ENCODE measurements at regions not wholly inside any gene's neighbourhood (a gene's known extent, or its start where the extent isn't known, plus 50 kb on each side); places are given as distances from the start of the nearest gene placed in this dataset.
"Not testable (repeated sequence)": the region's sequence is repeated elsewhere in the genome, so short reads cannot be mapped to it uniquely, and the experiment has no call there.

GRCh38 chr1:95911739-95912138 is 677.7 kb downstream of the RWDD3 start:
- POLR2A ChIA-PET; H3K4me1 ChIP-seq (ENCODE audit: control insufficient read depth in 1 of 2, insufficient read depth in 2 of 2, low read depth in 1 of 2, low read length in 1 of 2); H3K79me2 ChIP-seq (ENCODE audit: insufficient read depth); H3K27ac ChIP-seq (ENCODE audit: low read depth in 2 of 2, low read length in 1 of 2); DNase-seq; CTCF ChIA-PET; H4K20me1 ChIP-seq (ENCODE audit: insufficient read depth); H3K9ac ChIP-seq; H3K4me2 ChIP-seq; H2AFZ ChIP-seq (ENCODE audit: low read depth); H3F3A ChIP-seq (replicated peaks; ENCODE audit: insufficient read depth); H3K9me3 ChIP-seq; H3K27me3 ChIP-seq (ENCODE audit: insufficient read depth); H3K4me3 ChIP-seq (ENCODE audit: low read depth in 2 of 2, low read length in 1 of 2); H3K36me3 ChIP-seq (replicated peaks in 1 of 2; ENCODE audit: control insufficient read depth in 1 of 2, insufficient read depth in 2 of 2, low read length in 1 of 2); H3K9me2 ChIP-seq: not testable (repeated sequence)
- 21% methylated on average over 2 of the region's 3 CpGs for WGBS (ENCODE audit: low lambda C conversion rate)

- Histone ChIP-seq H3K27ac (ENCODE audit: low read depth in 2 of 2, low read length in 1 of 2) (no peak overlapping the region), H3K9me3 (no peaks in the 10 kb centered on the region; the same call in 1 of the 2 replicates), H3K4me1 (ENCODE audit: control insufficient read depth in 1 of 2, insufficient read depth in 2 of 2, low read depth in 1 of 2, low read length in 1 of 2) (no peaks in the 10 kb centered on the region), H2AFZ (ENCODE audit: low read depth) (no peak overlapping the region), H3K4me3 (ENCODE audit: low read depth in 2 of 2, low read length in 1 of 2) (no peak overlapping the region), H4K20me1 (ENCODE audit: insufficient read depth) (no peaks in the 10 kb centered on the region), H3K4me2 (no peak overlapping the region), H3K27me3 (ENCODE audit: insufficient read depth) (no peaks in the 10 kb centered on the region), H3K79me2 (ENCODE audit: insufficient read depth) (no peaks in the 10 kb centered on the region), H3K9ac (no peak overlapping the region), H3F3A (replicated peaks; ENCODE audit: insufficient read depth) (no peaks in the 10 kb centered on the region), H3K36me3 (replicated peaks in 1 of 2; ENCODE audit: control insufficient read depth in 1 of 2, insufficient read depth in 2 of 2, low read length in 1 of 2) (no peaks in the 10 kb centered on the region), H3K9me2 (no peaks in the 10 kb centered on the region)
- POLR2A ChIA-PET: no interaction called here
- no peak for DNase-seq
- 3% methylated on average over 1 of the region's 1 CpG for WGBS (ENCODE audit: low lambda C conversion rate)
- CTCF ChIA-PET: no interaction called here
- TF ChIP-seq RXRA (IDR thresholded peaks at IDR 0.05; ENCODE audit: borderline replicate concordance, low read depth) (no peak), CTCF (IDR thresholded peaks at IDR 0.05) (peak; percentile 24; the same call in 1 of the 2 replicates), TEAD4 (IDR thresholded peaks at IDR 0.05; ENCODE audit: borderline replicate concordance, insufficient read depth) (no peak), SIN3A (IDR thresholded peaks at IDR 0.05; ENCODE audit: borderline replicate concordance, low read depth, low read length) (no peak), MEF2A (IDR thresholded peaks at IDR 0.05; ENCODE audit: borderline replicate concordance, low read depth) (no peak), RAD21 (IDR thresholded peaks at IDR 0.05; ENCODE audit: low read length) (peak; percentile 54)
- TF ChIP-seq, protein P1, sequence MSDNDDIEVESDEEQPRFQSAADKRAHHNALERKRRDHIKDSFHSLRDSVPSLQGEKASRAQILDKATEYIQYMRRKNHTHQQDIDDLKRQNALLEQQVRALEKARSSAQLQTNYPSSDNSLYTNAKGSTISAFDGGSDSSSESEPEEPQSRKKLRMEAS (IDR thresholded peaks at IDR 0.05; ENCODE audit: low read depth): no peak
- TF ChIP-seq, protein P2, sequence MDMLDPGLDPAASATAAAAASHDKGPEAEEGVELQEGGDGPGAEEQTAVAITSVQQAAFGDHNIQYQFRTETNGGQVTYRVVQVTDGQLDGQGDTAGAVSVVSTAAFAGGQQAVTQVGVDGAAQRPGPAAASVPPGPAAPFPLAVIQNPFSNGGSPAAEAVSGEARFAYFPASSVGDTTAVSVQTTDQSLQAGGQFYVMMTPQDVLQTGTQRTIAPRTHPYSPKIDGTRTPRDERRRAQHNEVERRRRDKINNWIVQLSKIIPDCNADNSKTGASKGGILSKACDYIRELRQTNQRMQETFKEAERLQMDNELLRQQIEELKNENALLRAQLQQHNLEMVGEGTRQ (IDR thresholded peaks at IDR 0.05; ENCODE audit: borderline replicate concordance, low read depth, low read length): no peak
These were observed 682.6 kb downstream of the RWDD3 start for GRCh38 chr1:95916616-95917015.

DNA sequence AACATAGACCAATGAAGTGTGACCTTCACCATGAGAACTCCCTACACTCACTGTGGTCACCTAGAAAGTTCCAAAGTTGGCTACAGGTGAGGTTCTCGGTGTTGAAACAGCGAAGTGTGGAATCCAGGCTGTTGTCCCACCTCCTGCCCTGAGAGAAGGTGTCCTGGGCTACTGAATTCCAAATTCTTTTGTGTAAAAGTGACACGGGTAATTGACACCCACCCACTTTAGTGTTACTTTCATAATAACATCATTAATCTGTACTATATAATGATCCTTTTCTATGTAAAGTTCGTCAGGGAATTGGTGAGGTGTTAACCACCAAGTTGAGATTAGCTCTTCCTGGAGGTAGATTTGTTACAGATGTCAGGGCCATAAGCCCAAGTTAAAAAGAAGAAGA is 690.7 kb downstream of the RWDD3 start:
- Histone ChIP-seq H3K4me3 (ENCODE audit: low read depth in 2 of 2, low read length in 1 of 2) (no peak overlapping the region), H3K27ac (ENCODE audit: low read depth in 2 of 2, low read length in 1 of 2) (no peak overlapping the region), H3K4me2 (no peak overlapping the region), H3K79me2 (ENCODE audit: insufficient read depth) (no peaks in the 10 kb centered on the region), H2AFZ (ENCODE audit: low read depth) (no peak overlapping the region), H4K20me1 (ENCODE audit: insufficient read depth) (no peaks in the 10 kb centered on the region), H3K9me3 (no peaks in the 10 kb centered on the region), H3K27me3 (ENCODE audit: insufficient read depth) (no peaks in the 10 kb centered on the region), H3K9me2 (no peaks in the 10 kb centered on the region), H3F3A (replicated peaks; ENCODE audit: insufficient read depth) (no peaks in the 10 kb centered on the region), H3K36me3 (replicated peaks in 1 of 2; ENCODE audit: control insufficient read depth in 1 of 2, insufficient read depth in 2 of 2, low read length in 1 of 2) (no peaks in the 10 kb centered on the region), H3K4me1 (ENCODE audit: control insufficient read depth in 1 of 2, insufficient read depth in 2 of 2, low read depth in 1 of 2, low read length in 1 of 2) (no peaks in the 10 kb centered on the region), H3K9ac (no peak overlapping the region)
- TF ChIP-seq REST (IDR thresholded peaks at IDR 0.05; ENCODE audit: low read depth, low read length): no peak
- no peak for TF ChIP-seq JUND (IDR thresholded peaks at IDR 0.05)
- TF ChIP-seq EZH2phosphoT487 (IDR thresholded peaks at IDR 0.05; ENCODE audit: borderline replicate concordance, low read depth): no peak
- no peak for TF ChIP-seq IRF3 (IDR thresholded peaks at IDR 0.05; ENCODE audit: low read depth, low read length)
- DNase-seq: no peak
- 26% methylated on average over 4 of the region's 4 CpGs for WGBS (ENCODE audit: low lambda C conversion rate)
- ChIA-PET POLR2A (no interaction called here), CTCF (no interaction called here)

All from SK-N-SH (cell line).